ENCODE measurements at regions not wholly inside any gene's neighbourhood (a gene's known extent, or its start where the extent isn't known, plus 50 kb on each side); places are given as distances from the start of the nearest gene placed in this dataset.

- TF ChIP-seq CTCF (optimal IDR thresholded peaks at IDR 0.05 in 1 of 3, IDR thresholded peaks at IDR 0.05 in 1 of 3, conservative IDR thresholded peaks at IDR 0.05 in 1 of 3; ENCODE audit: extremely low read depth in 1 of 3, insufficient read depth in 2 of 3, low read length in 3 of 3), result no peak
- TF ChIP-seq EZH2 (IDR thresholded peaks at IDR 0.05; ENCODE audit: low read length), result no peak
These were observed 246.8 kb upstream of the DAB2 start for GRCh38 chr5:39671561-39671961.
